ENCODE measurements at regions not wholly inside any gene's neighbourhood (a gene's known extent, or its start where the extent isn't known, plus 50 kb on each side); places are given as distances from the start of the nearest gene placed in this dataset.

- Histone ChIP-seq H3K4me3 (no peak overlapping the region), H3K4me1 (no peaks in the 10 kb centered on the region), H3K27me3 (no peaks in the 10 kb centered on the region), H3K27ac (no peak overlapping the region), H3K36me3 (no peaks in the 10 kb centered on the region), H3K9me3 (no peaks in the 10 kb centered on the region)
- intact Hi-C loops (cut with DNase I): no loop called here
- TF ChIP-seq POLR2A (IDR thresholded peaks at IDR 0.05) (no peak), CTCF (IDR thresholded peaks at IDR 0.05) (no peak)
- ATAC-seq (no peak), DNase-seq (no peak)
- 46 to 58% (median 51%) methylated on average over 5 of the region's 5 CpGs for WGBS, 4 donors
These were observed 472.8 kb downstream of the TMA16 start for GRCh38 chr4:163967263-163967662.

GRCh38 chr4:163967710-163968109, 473.2 kb downstream of the TMA16 start:
- intact Hi-C loops (cut with DNase I): no loop called here
- no peak overlapping the region for H3K4me3 ChIP-seq
- no peaks in the 10 kb centered on the region for H3K36me3 ChIP-seq
- DNase-seq: no peak
- H3K27ac ChIP-seq: no peak overlapping the region
- TF ChIP-seq POLR2A (IDR thresholded peaks at IDR 0.05): no peak
- no peak for TF ChIP-seq CTCF (IDR thresholded peaks at IDR 0.05)
- no peak for ATAC-seq
- no peaks in the 10 kb centered on the region for H3K4me1 ChIP-seq
- no peaks in the 10 kb centered on the region for H3K27me3 ChIP-seq
- WGBS, 4 donors: 24 to 35% (median 31%) methylated on average over 1 of the region's 1 CpG
- no peaks in the 10 kb centered on the region for H3K9me3 ChIP-seq

- 79 to 83% (median 80%) methylated on average over 4 of the region's 4 CpGs for WGBS, 4 donors
These were observed 474.8 kb downstream of the TMA16 start for GRCh38 chr4:163969291-163969690.

GRCh38 chr4:163976588-163976987, 482.1 kb downstream of the TMA16 start:
- Histone ChIP-seq H3K9me3 (peaks cover 0 to 4% (median 0%) of the 10 kb centered on the region in 12 donors), H3K36me3 (no peaks in the 10 kb centered on the region), H3K4me3 (no peak overlapping the region), H3K27me3 (no peaks in the 10 kb centered on the region), H3K27ac (no peak overlapping the region), H3K4me1 (no peaks in the 10 kb centered on the region)
- no peak for DNase-seq
- TF ChIP-seq CTCF (IDR thresholded peaks at IDR 0.05) (no peak), POLR2A (IDR thresholded peaks at IDR 0.05) (no peak)
- ATAC-seq: no peak
- intact Hi-C loops (cut with DNase I): no loop called here
- WGBS, 4 donors: 66 to 74% (median 69%) methylated on average over 6 of the region's 6 CpGs

More at GRCh38 chr4:163969291-163969690, 474.8 kb downstream of the TMA16 start:
- intact Hi-C loops (cut with DNase I): no loop called here
- Histone ChIP-seq H3K27ac (no peak overlapping the region), H3K4me3 (no peak overlapping the region), H3K4me1 (no peaks in the 10 kb centered on the region), H3K27me3 (no peaks in the 10 kb centered on the region), H3K9me3 (no peaks in the 10 kb centered on the region), H3K36me3 (no peaks in the 10 kb centered on the region)
- no peak for ATAC-seq
- DNase-seq: no peak
- no peak for TF ChIP-seq CTCF (IDR thresholded peaks at IDR 0.05)
- TF ChIP-seq POLR2A (IDR thresholded peaks at IDR 0.05): no peak

Data from heart left ventricle (tissue), 16 donors.